Suprapubic skin (tissue), 3 donors: ENCODE measurements at regions not wholly inside any gene's neighbourhood (a gene's known extent, or its start where the extent isn't known, plus 50 kb on each side); places are given as distances from the start of the nearest gene placed in this dataset.

Source experiments
- CTCF ChIP-seq, 2 donors: fragments of 200-600 bp in 1 of 2; fragments of 450-650 bp in 1 of 2; sonication (generic) in 1 of 2; IDR thresholded peaks; one replicate each; pipeline ENCODE4 v1.5.1; 2016 to 2019; ENCODE audit warnings: antibody characterized with exemption in 2 of 2, mild to moderate bottlenecking in 1 of 2, moderate library complexity in 1 of 2
- POLR2A ChIP-seq, 2 donors: fragments of 450-650 bp; IDR thresholded peaks; one replicate each; pipeline ENCODE4 v1.6.1; 2017; ENCODE audit warnings: antibody characterized with exemption in 2 of 2, mild to moderate bottlenecking in 2 of 2, moderate library complexity in 2 of 2

GRCh38 chrX:4277122-4277521, 563.7 kb upstream of the PRKX start:
- TF ChIP-seq CTCF (IDR thresholded peaks at IDR 0.05) (no peak), POLR2A (IDR thresholded peaks at IDR 0.05) (no peak)
